K562 (cell line): ENCODE measurements at regions not wholly inside any gene's neighbourhood (a gene's known extent, or its start where the extent isn't known, plus 50 kb on each side); places are given as distances from the start of the nearest gene placed in this dataset.

ENCODE experiments used
- ATAC-seq: fragments of 200-7000 bp; cut with Tn5 transposase; 3 replicates; pipeline ENCODE4 v1.9.1; 2020; ENCODE audit warnings: moderate library complexity
- BruUV-seq: library from RNA; stranded (reverse); fragments of 400-500 nt; replicated peaks from 2 replicates; lab custom pipeline; 2021; lab: Mats Ljungman, UMichigan
- CTCF ChIA-PET: fragments of 300-600 bp; formaldehyde crosslinking; extraction: SDS; loops from one replicate; lab custom pipeline; 2021; ENCODE audit warnings: low intra/inter-chr PET ratio; lab: Yijun Ruan, JAX
- POLR2A ChIA-PET: fragments of 300-600, 350-650 bp; sonication (Branson Sonifier 250); formaldehyde crosslinking; extraction: SDS; loops from one replicate; lab custom pipeline; 2021; ENCODE audit warnings: antibody characterized with exemption, inconsistent platforms; lab: Yijun Ruan, JAX
- DNase-seq, 4 experiments: peaks; one replicate each; pipeline versions ENCODE4 v3.0.0 to v3.0.0-alpha.2; 2011 to 2018; ENCODE audit warnings: low spot score in 3 of 4, mixed read lengths in 3 of 4; ENCODE audit errors: extremely low read depth in 1 of 4
- FAIRE-seq: peaks from 2 replicates; lab custom pipeline; 2011; peaks lifted over from hg19 to GRCh38; lab: Jason Lieb, UNC
- H2AFZ ChIP-seq: 2 replicates; pipeline ENCODE4 v1.6.0; 2011; ENCODE audit warnings: low read depth, low read length, control low read depth, inconsistent platforms
- H3K27ac ChIP-seq: fragments of 200-600 bp; 3 replicates; pipeline ENCODE4 v1.8.0; 2011; ENCODE audit warnings: low read depth, mild to moderate bottlenecking, control low read depth, inconsistent platforms, low read length, moderate library complexity, mixed read lengths; ENCODE audit errors: extremely low read depth
- H3K27me3 ChIP-seq, 2 experiments: fragments of 300-600 bp in 1 of 2; 2 replicates in 1 of 2; 3 replicates in 1 of 2; pipeline versions ENCODE4 v1.6.0 to v1.8.0; 2011; ENCODE audit warnings: inconsistent platforms in 2 of 2, low read length in 2 of 2, mild to moderate bottlenecking in 1 of 2, mixed read lengths in 1 of 2, moderate library complexity in 1 of 2; ENCODE audit not compliant: control insufficient read depth in 2 of 2, insufficient read depth in 2 of 2
- H3K36me3 ChIP-seq: fragments of 300-600 bp; 3 replicates; pipeline ENCODE4 v1.8.0; 2011; ENCODE audit warnings: mild to moderate bottlenecking, low read length, inconsistent platforms; ENCODE audit not compliant: control insufficient read depth, insufficient read depth
- H3K4me1 ChIP-seq, 2 experiments: fragments of 200-600 bp in 1 of 2; replicated peaks in 1 of 2; 2 replicates in 1 of 2; 3 replicates in 1 of 2; pipeline versions ENCODE4 v1.5.1 to v1.8.0; 2011; ENCODE audit warnings: inconsistent platforms in 2 of 2, low read length in 2 of 2, mild to moderate bottlenecking in 1 of 2, mixed read lengths in 1 of 2, moderate library complexity in 1 of 2; ENCODE audit not compliant: control insufficient read depth in 2 of 2, insufficient read depth in 2 of 2
- H3K4me2 ChIP-seq: 2 replicates; pipeline ENCODE4 v1.6.1; 2011; ENCODE audit warnings: low read length, control low read depth, inconsistent platforms, mixed read lengths; ENCODE audit not compliant: insufficient read depth
- H3K4me3 ChIP-seq: fragments of 200-600 bp; sonication (generic), shearing (Covaris generic); 2 replicates; pipeline ENCODE4 v1.5.1; 2016; ENCODE audit warnings: control low read depth, inconsistent platforms
- H3K79me2 ChIP-seq: fragments of 200-600 bp; 3 replicates; pipeline ENCODE4 v1.8.0; 2011; ENCODE audit warnings: low read length, inconsistent platforms; ENCODE audit not compliant: control insufficient read depth, insufficient read depth
- H3K9ac ChIP-seq, 2 experiments: 2 replicates each; pipeline versions ENCODE4 v1.6.0 to v1.6.1; 2011; ENCODE audit warnings: low read depth in 2 of 2, low read length in 2 of 2, control low read depth in 1 of 2, inconsistent platforms in 1 of 2, mild to moderate bottlenecking in 1 of 2, mixed read lengths in 1 of 2; ENCODE audit not compliant: insufficient read depth in 1 of 2
- H3K9me1 ChIP-seq: one replicate; pipeline ENCODE4 v1.6.0; 2011; ENCODE audit warnings: inconsistent platforms, mild to moderate bottlenecking, low read length, moderate library complexity; ENCODE audit not compliant: control insufficient read depth, insufficient read depth
- H3K9me3 ChIP-seq: replicated peaks from 2 replicates; pipeline ENCODE4 v1.5.1; 2011; ENCODE audit warnings: low read depth, low read length, inconsistent platforms; ENCODE audit not compliant: control insufficient read depth, insufficient read depth
- H4K20me1 ChIP-seq: replicated peaks from 2 replicates; pipeline ENCODE4 v1.6.1; 2011; ENCODE audit warnings: low read length, inconsistent platforms, mixed read lengths; ENCODE audit not compliant: control insufficient read depth, insufficient read depth
- ADNP ChIP-seq: fragments of 200-800 bp; sonication (Bioruptor generic); IDR thresholded peaks from 2 replicates; pipeline ENCODE4 v1.6.1; 2016; ENCODE audit warnings: missing genetic modification characterization, missing compliant biosample characterization
- ETV6 ChIP-seq, 3 experiments: fragments of 150-350 bp in 1 of 3; sonication (generic) in 1 of 3; formaldehyde crosslinking in 1 of 3; IDR thresholded peaks; 2 replicates each; pipeline versions ENCODE4 v1.6.1 to v1.8.0; 2014 to 2022; ENCODE audit warnings: borderline replicate concordance in 2 of 3, low read depth in 2 of 3, antibody characterized with exemption in 1 of 3, low read length in 1 of 3, mild to moderate bottlenecking in 1 of 3, missing genetic modification reagents in 1 of 3
- KLF10 ChIP-seq: fragments of 250-450 bp; sonication (Bioruptor Pico); IDR thresholded peaks from 2 replicates; pipeline ENCODE4 v1.6.1; 2021; ENCODE audit warnings: matching md5 sums
- NCOR1 ChIP-seq: fragments of 450-650 bp; IDR thresholded peaks from 2 replicates; pipeline ENCODE4 v1.6.1; 2016; ENCODE audit warnings: mild to moderate bottlenecking, moderate library complexity
- NFXL1 ChIP-seq: fragments of 450-650 bp; formaldehyde crosslinking; IDR thresholded peaks from 2 replicates; pipeline ENCODE4 v1.4.0; 2021; ENCODE audit warnings: mild to moderate bottlenecking
- POLR2G ChIP-seq: fragments of 200-400 bp; formaldehyde crosslinking; IDR thresholded peaks from 2 replicates; pipeline ENCODE4 v1.6.1; 2017; ENCODE audit warnings: low read depth, mild to moderate bottlenecking, antibody characterized with exemption, low read length, moderate library complexity
- RBM14 ChIP-seq: fragments of 200-400 bp; formaldehyde crosslinking; IDR thresholded peaks from 2 replicates; pipeline ENCODE4 v1.6.1; 2018; ENCODE audit warnings: low read depth, mild to moderate bottlenecking, low read length, moderate library complexity, borderline replicate concordance; ENCODE audit not compliant: insufficient read depth
- SMAD4 ChIP-seq: fragments of 250-450 bp; sonication (Bioruptor Pico); conservative IDR thresholded peaks from 2 replicates; pipeline ENCODE4 v1.8.0; 2021; ENCODE audit warnings: inconsistent platforms, mild to moderate bottlenecking, moderate library complexity
- THAP12 ChIP-seq: fragments of 250-450 bp; sonication (Bioruptor Pico); IDR thresholded peaks from 2 replicates; pipeline ENCODE4 v1.9.0; 2021; ENCODE audit warnings: mild to moderate bottlenecking, inconsistent platforms
- WGBS: fragments of 100-300 bp; shearing (Covaris generic); methylation state at CpG from one replicate; pipeline ENCODE4 v1.1.6; 2016; ENCODE audit warnings: low coverage, mixed read lengths; ENCODE audit not compliant: insufficient coverage; ENCODE audit errors: missing lambda C conversion rate; 5-methylcytosine and 5-hydroxymethylcytosine counted together
- in situ Hi-C: fragments of 300-500 bp; cut with MboI; formaldehyde crosslinking; loops from 4 replicates; pipeline ENCODE4 v1.15.0; 2018; ENCODE audit warnings: inconsistent platforms, mixed read lengths
- intact Hi-C: fragments of 100-400 bp; cut with micrococcal nuclease; formaldehyde crosslinking; loops from 2 replicates; pipeline ENCODE4 v1.14.2; 2022

GRCh38 chrX:37946197-37946596 lies 60.2 kb upstream of the SYTL5 start:
- H3K9me3 ChIP-seq = no peaks in the 10 kb centered on the region
- in situ Hi-C loops = no loop called here
- FAIRE-seq (no peak), DNase-seq (no peak), ATAC-seq (no peak)
- H2AFZ ChIP-seq = no peak overlapping the region
- H3K79me2 ChIP-seq = no peaks in the 10 kb centered on the region
- H3K4me1 ChIP-seq = no peaks in the 10 kb centered on the region
- H3K36me3 ChIP-seq = no peaks in the 10 kb centered on the region
- intact Hi-C loops = no loop called here
- no peak overlapping the region for H3K27ac ChIP-seq
- TF ChIP-seq THAP12 (CRISPR knock-in tag) (no peak), NFXL1 (CRISPR knock-in tag) (no peak), KLF10 (CRISPR knock-in tag) (no peak), SMAD4 (no peak), RBM14 (no peak), ADNP (tag) (no peak), NCOR1 (no peak), ETV6 (IDR thresholded peaks at IDR 0.05; ENCODE audit: borderline replicate concordance in 1 of 2, low read depth in 2 of 2, low read length in 1 of 2) (no peak), ETV6 (CRISPR knock-in tag; IDR thresholded peaks at IDR 0.05; ENCODE audit: borderline replicate concordance) (no peak), POLR2G (no peak)
- TF ChIP-seq, all 486 proteins: peak for 0
- Histone ChIP-seq H3K27me3 (no peaks in the 10 kb centered on the region), H3K9ac (no peak overlapping the region), H3K4me2 (no peak overlapping the region), H3K9me1 (no peaks in the 10 kb centered on the region), H3K4me3 (no peak overlapping the region), H4K20me1 (no peaks in the 10 kb centered on the region)
- BruUV-seq = no TSS peak
- POLR2A ChIA-PET = no interaction called here
- WGBS = 0% methylated on average over 1 of the region's 1 CpG
- CTCF ChIA-PET = no interaction called here
